Activated CD4-positive, alpha-beta T cell treated with anti-CD3 and anti-CD28 coated beads, Interleukin-2, amount 10 ng/mL, durations not matched to agents 7 days and 5 days (primary cell): ENCODE measurements at regions not wholly inside any gene's neighbourhood (a gene's known extent, or its start where the extent isn't known, plus 50 kb on each side); places are given as distances from the start of the nearest gene placed in this dataset.

ENCODE experiments used
- CTCF ChIA-PET: fragments of 350-600 bp; sonication (Branson Sonifier 250); formaldehyde crosslinking; loops from one replicate; lab custom pipeline; 2021; ENCODE audit warnings: antibody characterized with exemption; lab: Charles Lee
- POLR2A ChIA-PET: fragments of 350-600 bp; sonication (Branson Sonifier 250); formaldehyde crosslinking; loops from one replicate; lab custom pipeline; 2021; ENCODE audit warnings: antibody characterized with exemption; lab: Charles Lee
- DNase-seq: peaks from one replicate; pipeline ENCODE4 v3.0.0-alpha.2; 2020
- H3K27ac Mint-ChIP-seq: one replicate; pipeline ENCODE4 v1.8.0; 2021; ENCODE audit warnings: mild to moderate bottlenecking, moderate library complexity, mixed read lengths
- H3K27me3 Mint-ChIP-seq: one replicate; pipeline ENCODE4 v1.8.0; 2021; ENCODE audit warnings: mixed read lengths
- H3K36me3 Mint-ChIP-seq: one replicate; pipeline ENCODE4 v1.8.0; 2021; ENCODE audit warnings: low read depth, mixed read lengths
- H3K4me1 Mint-ChIP-seq: one replicate; pipeline ENCODE4 v1.8.0; 2021; ENCODE audit warnings: mixed read lengths
- H3K4me3 Mint-ChIP-seq: one replicate; pipeline ENCODE4 v1.8.0; 2021; ENCODE audit warnings: mild to moderate bottlenecking, moderate library complexity, mixed read lengths
- H3K9me3 Mint-ChIP-seq: one replicate; pipeline ENCODE4 v1.8.0; 2021; ENCODE audit warnings: mixed read lengths

DNA sequence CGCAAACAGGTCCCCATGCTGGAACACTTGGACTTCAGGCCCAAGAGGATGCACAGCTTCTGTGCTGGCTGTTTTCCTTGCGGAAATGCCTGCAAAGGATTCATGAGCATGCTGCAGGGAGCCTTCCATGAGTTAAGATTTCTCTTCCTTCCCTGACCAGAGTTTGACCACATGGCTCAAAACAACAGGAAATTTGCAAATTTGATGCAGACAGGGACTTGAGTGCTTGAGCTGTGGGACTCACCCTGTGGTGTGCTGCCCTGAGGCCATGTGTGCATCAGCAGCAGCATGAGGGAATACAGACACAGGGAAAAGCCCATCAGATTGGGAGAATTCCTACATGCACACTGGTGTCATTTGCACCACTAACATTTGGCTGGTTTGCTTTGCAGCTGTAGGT is 195.4 kb downstream of the CDC14C start:
- no peaks in the 10 kb centered on the region for H3K36me3 Mint-ChIP-seq
- ChIA-PET POLR2A (no interaction called here), CTCF (no interaction called here)
- no peak overlapping the region for H3K27ac Mint-ChIP-seq
- peaks cover 3% of the 10 kb centered on the region for H3K9me3 Mint-ChIP-seq
- H3K4me3 Mint-ChIP-seq, result no peak overlapping the region
- DNase-seq, result no peak
- no peaks in the 10 kb centered on the region for H3K4me1 Mint-ChIP-seq
- H3K27me3 Mint-ChIP-seq, result no peaks in the 10 kb centered on the region

DNA sequence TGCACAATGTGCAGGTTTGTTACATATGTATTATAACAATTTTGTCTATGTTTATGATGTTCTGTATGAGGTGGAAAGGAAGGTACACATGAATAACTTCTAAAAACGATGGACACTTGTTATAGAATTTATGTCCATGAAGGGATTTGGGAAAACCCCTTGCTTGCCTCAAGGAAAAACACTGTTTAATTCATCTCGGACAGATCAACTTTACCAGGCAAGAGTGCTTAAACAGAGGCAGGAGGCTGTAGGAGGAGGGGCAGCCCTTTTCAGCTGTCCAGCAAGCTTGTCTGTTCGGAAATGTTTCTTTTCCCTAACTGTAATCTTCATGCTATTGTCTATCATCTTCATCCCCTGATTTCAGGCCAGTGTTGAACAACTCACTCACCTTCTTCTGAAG is 200.9 kb downstream of the CDC14C start:
- Mint-ChIP-seq H3K9me3 (no peaks in the 10 kb centered on the region), H3K4me3 (no peak overlapping the region), H3K27me3 (no peaks in the 10 kb centered on the region), H3K27ac (no peak overlapping the region), H3K4me1 (no peaks in the 10 kb centered on the region), H3K36me3 (no peaks in the 10 kb centered on the region)
- CTCF ChIA-PET, result no interaction called here
- DNase-seq, result no peak
- POLR2A ChIA-PET, result no interaction called here

DNA sequence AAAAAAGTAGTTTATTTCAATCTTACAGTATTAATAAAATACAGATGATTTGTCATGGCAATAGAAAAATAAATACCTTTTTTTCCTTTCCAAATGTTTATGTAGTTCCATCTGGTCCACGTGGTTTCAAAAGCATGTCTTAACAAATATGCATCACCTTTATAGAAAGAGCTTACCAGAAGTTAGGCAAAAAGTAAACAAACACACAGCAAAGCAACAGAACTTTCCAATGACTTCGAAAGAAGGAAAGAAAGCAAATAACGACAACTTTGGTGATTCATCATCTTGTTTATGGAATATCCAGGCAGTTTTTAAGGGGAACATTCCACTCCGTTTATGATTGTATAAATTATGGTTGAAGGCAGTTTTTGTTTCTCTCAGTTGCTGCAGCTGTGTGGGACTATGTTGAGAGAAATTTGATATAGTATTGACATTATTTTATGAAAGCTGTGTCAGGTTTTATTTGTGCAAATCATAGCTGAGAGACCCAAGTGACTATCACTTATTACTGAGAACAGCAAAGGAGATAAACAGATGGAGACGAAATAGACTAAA is 203.1 kb downstream of the CDC14C start:
- ChIA-PET CTCF (interaction anchor here (0.7 to 0.9 kb wide), 2 partner anchors 96 to 167 kb away, joined by 3 read pairs; no protein-coding TSS in a partner anchor), POLR2A (no interaction called here)

DNA sequence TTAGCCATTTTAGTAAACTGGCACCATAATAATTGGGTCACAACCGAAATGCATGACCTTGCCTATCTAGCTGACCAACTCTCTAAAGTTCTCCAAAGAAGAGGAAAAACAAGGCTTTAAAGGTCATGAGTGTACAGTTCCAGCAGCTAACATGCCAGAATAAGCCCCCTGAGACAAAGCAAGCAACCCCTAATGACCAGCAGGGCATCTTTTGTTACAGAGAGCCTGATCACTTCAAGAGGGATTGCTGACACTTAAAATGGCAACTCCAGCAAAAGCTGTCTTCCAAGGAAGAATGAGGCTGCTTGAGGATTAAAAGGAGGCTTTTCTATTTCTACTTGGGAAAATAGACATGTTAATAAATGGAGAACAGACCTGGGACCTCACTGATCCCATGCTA is 213.6 kb downstream of the CDC14C start:
- no peaks in the 10 kb centered on the region for H3K27me3 Mint-ChIP-seq
- CTCF ChIA-PET, result no interaction called here
- no peak for DNase-seq
- no peak overlapping the region for H3K4me3 Mint-ChIP-seq
- H3K9me3 Mint-ChIP-seq, result no peaks in the 10 kb centered on the region
- no peak overlapping the region for H3K27ac Mint-ChIP-seq
- POLR2A ChIA-PET, result no interaction called here
- H3K36me3 Mint-ChIP-seq, result no peaks in the 10 kb centered on the region
- no peaks in the 10 kb centered on the region for H3K4me1 Mint-ChIP-seq

More for the DNA sequence above, 203.1 kb downstream of the CDC14C start:
- Mint-ChIP-seq H3K36me3 (no peaks in the 10 kb centered on the region), H3K9me3 (no peaks in the 10 kb centered on the region), H3K4me3 (no peak overlapping the region), H3K4me1 (no peaks in the 10 kb centered on the region), H3K27ac (no peak overlapping the region), H3K27me3 (no peaks in the 10 kb centered on the region)
- no peak for DNase-seq

DNA sequence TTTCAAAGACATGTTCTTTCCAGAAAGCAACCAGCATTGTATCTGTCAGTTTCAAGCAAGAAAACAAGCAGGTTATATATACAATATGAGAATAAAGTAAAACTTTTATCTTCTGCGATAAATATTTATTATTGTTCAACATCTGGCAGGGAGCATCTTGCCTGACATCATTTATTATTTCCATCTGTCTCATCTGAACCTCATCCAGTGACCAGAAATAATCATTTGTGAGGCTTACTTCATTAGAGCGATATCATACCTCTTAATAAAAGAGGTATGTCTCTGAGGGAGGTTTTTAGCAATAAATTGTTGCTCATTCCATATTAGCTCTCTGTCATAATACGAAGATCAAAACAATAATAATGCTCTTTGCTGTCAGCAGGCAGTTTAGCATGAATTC is 226.1 kb downstream of the CDC14C start:
- no peak for DNase-seq
- H3K27ac Mint-ChIP-seq, result no peak overlapping the region
- no peaks in the 10 kb centered on the region for H3K27me3 Mint-ChIP-seq
- POLR2A ChIA-PET, result no interaction called here
- no peaks in the 10 kb centered on the region for H3K36me3 Mint-ChIP-seq
- H3K4me3 Mint-ChIP-seq, result no peak overlapping the region
- CTCF ChIA-PET, result no interaction called here
- H3K9me3 Mint-ChIP-seq, result no peaks in the 10 kb centered on the region
- H3K4me1 Mint-ChIP-seq, result no peaks in the 10 kb centered on the region

DNA sequence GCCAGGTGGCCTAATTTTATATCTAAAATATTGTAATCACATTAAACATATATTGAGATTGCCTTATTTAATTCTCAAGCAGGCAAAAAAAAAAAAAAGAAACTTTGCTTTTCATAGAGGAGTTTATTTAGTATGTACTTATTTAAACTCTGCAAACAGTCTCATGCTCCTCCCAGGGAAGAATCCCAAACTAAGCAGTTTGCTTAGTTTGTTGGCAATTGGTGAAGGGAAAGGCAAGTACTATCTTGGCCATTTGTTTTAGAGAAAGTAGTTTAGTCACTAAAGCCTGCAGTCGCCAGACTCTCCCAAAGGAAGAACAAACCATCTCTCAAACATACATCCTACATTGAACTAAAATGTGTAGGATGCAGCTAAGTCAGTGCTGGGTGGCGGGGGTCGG is 226.8 kb downstream of the CDC14C start:
- no peaks in the 10 kb centered on the region for H3K36me3 Mint-ChIP-seq
- H3K27ac Mint-ChIP-seq, result no peak overlapping the region
- H3K4me3 Mint-ChIP-seq, result no peak overlapping the region
- ChIA-PET CTCF (no interaction called here), POLR2A (no interaction called here)
- no peaks in the 10 kb centered on the region for H3K27me3 Mint-ChIP-seq
- H3K9me3 Mint-ChIP-seq, result no peaks in the 10 kb centered on the region
- no peak for DNase-seq
- H3K4me1 Mint-ChIP-seq, result no peaks in the 10 kb centered on the region

DNA sequence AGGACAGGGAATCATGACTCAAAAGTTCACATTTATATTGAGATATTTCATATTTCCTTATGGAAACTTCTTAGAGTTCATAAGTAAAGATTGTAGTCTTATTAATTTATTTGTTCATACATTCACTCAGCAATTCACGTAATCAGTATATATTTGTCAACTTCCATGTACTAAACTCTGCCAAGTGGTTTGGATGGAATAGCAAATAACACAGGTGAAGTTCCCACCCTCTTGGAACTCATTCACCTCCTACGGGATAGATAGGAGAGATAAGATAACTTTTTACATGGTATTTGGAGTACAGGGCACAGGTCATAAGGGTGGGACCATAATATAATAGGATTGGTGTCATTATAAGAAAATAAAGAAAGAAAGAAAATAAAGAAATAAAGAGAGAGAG is 234.0 kb downstream of the CDC14C start:
- DNase-seq, result no peak
- Mint-ChIP-seq H3K4me3 (no peak overlapping the region), H3K27ac (no peak overlapping the region), H3K4me1 (no peaks in the 10 kb centered on the region), H3K9me3 (peaks cover 1% of the 10 kb centered on the region), H3K36me3 (no peaks in the 10 kb centered on the region), H3K27me3 (no peaks in the 10 kb centered on the region)
- CTCF ChIA-PET, result no interaction called here
- POLR2A ChIA-PET, result no interaction called here

DNA sequence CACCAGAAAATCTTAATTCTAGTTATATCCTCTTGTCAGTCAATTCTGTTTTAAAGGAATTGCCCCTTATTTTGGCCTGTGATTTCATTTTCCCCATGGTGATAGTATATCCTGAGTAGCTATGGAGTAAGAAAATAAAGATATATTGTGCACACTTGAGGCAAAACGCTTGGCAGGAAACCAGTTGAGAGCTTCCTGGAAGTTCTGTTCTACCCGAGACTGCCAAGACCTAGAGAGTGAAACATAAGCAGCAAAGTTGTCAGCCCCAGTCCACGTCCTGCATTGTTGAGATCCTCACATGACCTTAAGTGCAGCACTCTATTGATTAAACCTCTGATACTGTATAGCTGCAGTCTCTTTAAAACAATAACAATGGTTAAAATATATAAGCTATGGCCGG is 235.2 kb downstream of the CDC14C start:
- H3K4me3 Mint-ChIP-seq, result no peak overlapping the region
- peaks cover 1% of the 10 kb centered on the region for H3K9me3 Mint-ChIP-seq
- ChIA-PET CTCF (no interaction called here), POLR2A (no interaction called here)
- H3K4me1 Mint-ChIP-seq, result no peaks in the 10 kb centered on the region
- H3K27me3 Mint-ChIP-seq, result no peaks in the 10 kb centered on the region
- DNase-seq, result no peak
- H3K27ac Mint-ChIP-seq, result no peak overlapping the region
- no peaks in the 10 kb centered on the region for H3K36me3 Mint-ChIP-seq

DNA sequence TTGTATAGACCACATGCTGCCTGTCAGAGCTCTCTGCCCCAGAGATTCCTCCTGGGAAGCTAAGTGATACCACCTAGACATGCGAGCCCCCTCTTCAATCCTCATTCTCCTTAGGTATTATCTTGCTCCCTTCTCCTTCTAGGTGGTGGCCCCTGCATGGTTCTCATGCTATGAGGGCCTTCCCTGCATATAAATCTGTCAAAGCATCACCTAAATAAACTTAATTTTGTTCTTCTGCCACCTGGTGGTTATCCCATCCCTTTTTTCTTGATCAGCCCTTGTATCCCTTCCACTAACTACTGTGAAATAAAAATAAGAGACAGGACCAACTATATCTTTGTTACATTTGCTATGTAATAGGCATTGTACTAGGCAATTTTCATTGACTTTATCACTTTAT is 242.1 kb downstream of the CDC14C start:
- H3K4me3 Mint-ChIP-seq, result no peak overlapping the region
- H3K36me3 Mint-ChIP-seq, result no peaks in the 10 kb centered on the region
- H3K27me3 Mint-ChIP-seq, result no peaks in the 10 kb centered on the region
- H3K9me3 Mint-ChIP-seq, result no peaks in the 10 kb centered on the region
- ChIA-PET POLR2A (no interaction called here), CTCF (no interaction called here)
- H3K4me1 Mint-ChIP-seq, result no peaks in the 10 kb centered on the region
- no peak for DNase-seq
- H3K27ac Mint-ChIP-seq, result no peak overlapping the region

DNA sequence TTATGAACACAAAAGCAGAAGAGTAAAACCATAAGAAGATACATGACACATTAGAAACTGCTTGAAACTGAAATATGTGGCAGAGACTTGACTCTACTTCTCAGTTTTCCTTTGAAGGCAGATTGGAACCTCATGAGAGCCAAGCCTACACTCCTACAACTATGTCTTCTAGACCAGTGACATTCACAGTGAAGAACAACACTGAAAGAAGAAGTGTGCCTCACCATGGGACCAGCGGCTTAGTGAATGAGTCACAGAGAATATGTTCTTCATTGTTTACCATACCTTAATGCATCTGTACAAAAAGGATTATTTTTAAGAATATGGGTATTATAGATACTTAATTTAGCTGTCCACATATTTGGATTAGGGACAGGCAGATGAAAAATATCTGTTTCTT is 248.3 kb downstream of the CDC14C start:
- no peak for DNase-seq
- CTCF ChIA-PET, result no interaction called here
- Mint-ChIP-seq H3K27me3 (no peaks in the 10 kb centered on the region), H3K4me1 (no peaks in the 10 kb centered on the region), H3K4me3 (no peak overlapping the region), H3K36me3 (no peaks in the 10 kb centered on the region), H3K27ac (no peak overlapping the region), H3K9me3 (no peaks in the 10 kb centered on the region)
- POLR2A ChIA-PET, result no interaction called here

DNA sequence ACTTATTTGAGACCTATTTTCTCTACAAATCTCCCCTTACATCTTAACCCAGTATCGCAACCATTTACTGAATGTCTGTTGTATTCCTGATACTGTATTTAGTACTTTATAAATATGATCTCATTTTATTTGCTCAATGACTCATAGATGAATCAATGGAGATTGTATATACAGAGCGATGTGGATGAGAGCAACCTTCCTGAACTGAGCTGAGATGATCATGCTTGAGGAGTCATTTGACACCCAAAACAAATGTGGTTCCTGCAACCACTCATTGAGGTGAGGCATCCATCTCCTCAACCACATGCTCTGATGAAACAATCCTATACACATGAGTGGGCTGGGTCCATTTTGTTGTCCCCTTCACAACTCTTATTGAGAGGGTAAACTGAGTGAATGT is 250.0 kb downstream of the CDC14C start:
- Mint-ChIP-seq H3K27ac (no peak overlapping the region), H3K36me3 (no peaks in the 10 kb centered on the region), H3K9me3 (no peaks in the 10 kb centered on the region), H3K4me1 (no peaks in the 10 kb centered on the region), H3K4me3 (no peak overlapping the region), H3K27me3 (no peaks in the 10 kb centered on the region)
- POLR2A ChIA-PET, result no interaction called here
- no peak for DNase-seq
- CTCF ChIA-PET, result no interaction called here

DNA sequence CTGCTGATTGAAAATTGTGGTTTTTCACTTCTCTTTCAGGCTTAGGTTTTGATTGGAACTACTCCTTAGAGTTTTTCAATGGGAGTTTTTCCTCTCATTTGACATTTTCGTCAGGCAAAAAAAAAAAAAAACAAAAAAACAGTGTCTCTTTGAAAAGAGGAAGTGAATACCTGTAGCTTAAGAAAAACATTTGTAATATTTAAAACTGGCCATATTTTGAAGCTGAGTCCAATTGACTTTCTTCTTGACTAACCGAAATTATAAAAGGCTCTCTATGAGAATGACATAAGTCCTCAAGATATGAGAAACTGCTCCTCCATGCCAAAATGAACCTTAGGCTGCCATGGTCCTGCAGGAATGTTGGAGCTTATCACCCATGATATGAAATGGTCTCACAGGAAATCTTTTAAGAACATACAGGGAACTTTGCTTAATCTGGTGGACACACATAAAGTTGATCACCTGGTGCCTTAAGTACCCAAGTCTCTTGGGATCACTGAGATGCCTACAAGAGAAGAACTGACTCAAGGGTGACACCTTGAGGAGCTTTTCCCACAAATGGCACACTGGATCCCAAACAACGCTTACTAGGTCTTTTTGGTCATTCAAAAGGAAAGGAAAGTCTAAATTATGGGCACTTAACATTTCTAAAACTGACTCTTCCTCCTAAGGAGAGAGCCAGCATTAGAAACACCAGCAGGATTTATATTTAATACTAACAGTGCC is 263.4 kb downstream of the CDC14C start:
- no peak overlapping the region for H3K4me3 Mint-ChIP-seq
- CTCF ChIA-PET, result no interaction called here

DNA sequence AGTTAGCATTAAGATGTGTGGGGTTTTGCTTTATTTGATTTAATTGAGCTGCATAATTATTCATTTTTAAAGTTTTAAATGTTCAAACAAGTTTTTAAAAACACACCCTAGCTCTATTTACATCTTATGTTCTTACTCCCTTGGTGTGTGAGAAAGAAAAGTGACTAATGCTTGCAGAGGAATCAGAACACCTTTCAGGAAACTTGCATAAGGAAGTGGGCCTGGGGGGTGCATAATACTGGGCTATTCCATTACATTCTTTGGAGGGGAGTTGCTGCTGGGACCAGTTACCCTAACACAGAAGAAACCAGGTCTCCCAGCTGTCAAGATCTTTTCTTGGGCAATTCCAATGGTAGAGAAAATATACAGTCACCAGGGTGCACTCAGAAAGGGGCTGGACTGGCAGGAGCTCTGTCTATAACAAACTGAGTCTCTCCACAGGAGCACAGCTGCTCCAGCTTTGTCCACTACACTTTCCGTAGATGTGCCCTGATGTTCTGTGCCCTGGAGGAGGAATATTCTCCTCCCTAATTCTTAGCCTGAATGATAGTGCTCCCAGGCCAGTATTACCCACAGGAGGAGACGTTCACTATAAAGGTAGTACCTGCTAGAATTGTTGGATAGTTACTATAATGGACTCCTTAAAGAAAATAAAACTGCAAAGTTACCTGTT is 304.2 kb downstream of the CDC14C start:
- peaks cover 3% of the 10 kb centered on the region for H3K9me3 Mint-ChIP-seq
- CTCF ChIA-PET, result no interaction called here
- no peaks in the 10 kb centered on the region for H3K4me1 Mint-ChIP-seq
- no peak overlapping the region for H3K4me3 Mint-ChIP-seq
- POLR2A ChIA-PET, result no interaction called here
- H3K27ac Mint-ChIP-seq, result no peak overlapping the region
- DNase-seq, result no peak
- no peaks in the 10 kb centered on the region for H3K27me3 Mint-ChIP-seq
- H3K36me3 Mint-ChIP-seq, result no peaks in the 10 kb centered on the region

More for the DNA sequence above, 263.4 kb downstream of the CDC14C start:
- DNase-seq, result no peak
- Mint-ChIP-seq H3K27me3 (no peaks in the 10 kb centered on the region), H3K9me3 (peaks cover 2% of the 10 kb centered on the region), H3K36me3 (no peaks in the 10 kb centered on the region), H3K4me1 (no peaks in the 10 kb centered on the region), H3K27ac (no peak overlapping the region)
- POLR2A ChIA-PET, result no interaction called here
